ENCODE measurements at regions not wholly inside any gene's neighbourhood (a gene's known extent, or its start where the extent isn't known, plus 50 kb on each side); places are given as distances from the start of the nearest gene placed in this dataset.

DNA sequence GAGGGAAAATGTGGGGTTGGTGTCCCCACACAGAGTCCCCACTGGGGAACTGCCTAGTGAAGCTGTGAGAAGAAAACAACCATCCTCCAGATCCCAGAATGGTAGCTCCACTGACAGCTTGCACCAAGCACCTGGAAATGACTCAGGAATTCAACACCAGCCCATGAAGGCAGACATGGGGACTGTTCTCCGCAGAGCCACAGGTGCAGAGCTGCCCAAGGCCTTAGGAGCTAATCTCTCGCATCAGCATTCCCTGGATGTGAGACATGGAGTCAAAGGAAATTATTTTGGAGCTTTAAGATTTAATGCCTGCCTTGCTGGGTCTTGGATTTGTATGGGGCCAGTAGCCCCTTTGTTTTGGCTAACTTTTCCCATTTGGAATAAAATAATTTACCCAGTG, 367.9 kb downstream of the FAM133A start:
- Mint-ChIP-seq H3K36me3 (no peaks in the 10 kb centered on the region), H3K4me1 (no peaks in the 10 kb centered on the region), H3K27ac (no peak overlapping the region), H3K9me3 (peaks cover 1% of the 10 kb centered on the region), H3K27me3 (no peaks in the 10 kb centered on the region), H3K4me3 (no peak overlapping the region)
- ATAC-seq (ENCODE audit: low read depth) (no peak), DNase-seq (no peak)
- POLR2A ChIA-PET: no interaction called here

DNA sequence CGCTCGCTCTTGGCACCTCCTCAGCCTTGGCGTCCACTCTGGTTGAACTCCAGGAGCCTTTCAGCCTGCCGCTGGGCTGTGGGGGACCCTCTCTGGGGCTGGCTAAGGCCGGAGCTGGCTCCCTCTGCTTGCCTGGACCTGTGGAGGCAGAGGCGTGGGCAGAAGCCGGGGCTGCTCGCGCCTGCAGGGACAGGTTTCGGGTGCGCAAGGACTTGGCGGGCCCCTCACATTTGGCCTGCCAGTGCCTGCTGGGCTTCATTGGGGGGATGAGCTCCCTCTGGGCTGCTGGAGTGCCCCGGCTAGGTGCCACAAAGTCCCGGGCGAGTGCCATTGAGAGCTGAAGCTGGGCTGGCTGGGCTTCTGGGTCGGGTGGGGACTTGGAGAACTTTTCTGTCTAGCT, 371.7 kb downstream of the FAM133A start:
- H3K36me3 Mint-ChIP-seq: no peaks in the 10 kb centered on the region
- H3K4me3 Mint-ChIP-seq: no peak overlapping the region
- POLR2A ChIA-PET: no interaction called here
- no peaks in the 10 kb centered on the region for H3K4me1 Mint-ChIP-seq
- H3K9me3 Mint-ChIP-seq: no peaks in the 10 kb centered on the region
- H3K27ac Mint-ChIP-seq: no peak overlapping the region
- DNase-seq (no peak), ATAC-seq (ENCODE audit: low read depth) (no peak)
- H3K27me3 Mint-ChIP-seq: no peaks in the 10 kb centered on the region

DNA sequence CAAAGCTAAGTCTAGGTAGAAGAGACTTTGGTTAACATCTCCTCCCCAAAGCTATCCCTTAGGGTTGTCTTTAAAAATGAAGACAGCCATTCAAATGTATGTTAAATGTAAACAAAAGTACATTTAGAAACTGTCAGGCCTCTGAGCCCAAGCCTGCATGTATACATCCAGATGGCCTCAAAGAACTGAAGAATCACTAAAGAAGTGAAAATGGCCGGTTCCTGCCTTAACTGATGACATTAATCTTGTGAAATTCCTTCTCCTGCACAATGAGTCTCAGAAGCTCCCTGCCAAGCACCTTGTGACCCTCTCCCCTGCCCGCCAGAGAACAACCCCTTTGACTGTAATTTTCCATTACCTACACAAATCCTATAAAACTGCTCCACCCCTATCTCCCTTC, 377.9 kb downstream of the FAM133A start:
- POLR2A ChIA-PET: no interaction called here
- Mint-ChIP-seq H3K4me1 (no peaks in the 10 kb centered on the region), H3K27ac (no peak overlapping the region), H3K4me3 (no peak overlapping the region), H3K36me3 (no peaks in the 10 kb centered on the region), H3K27me3 (no peaks in the 10 kb centered on the region), H3K9me3 (no peaks in the 10 kb centered on the region)
- ATAC-seq (ENCODE audit: low read depth) (no peak), DNase-seq (no peak)

DNA sequence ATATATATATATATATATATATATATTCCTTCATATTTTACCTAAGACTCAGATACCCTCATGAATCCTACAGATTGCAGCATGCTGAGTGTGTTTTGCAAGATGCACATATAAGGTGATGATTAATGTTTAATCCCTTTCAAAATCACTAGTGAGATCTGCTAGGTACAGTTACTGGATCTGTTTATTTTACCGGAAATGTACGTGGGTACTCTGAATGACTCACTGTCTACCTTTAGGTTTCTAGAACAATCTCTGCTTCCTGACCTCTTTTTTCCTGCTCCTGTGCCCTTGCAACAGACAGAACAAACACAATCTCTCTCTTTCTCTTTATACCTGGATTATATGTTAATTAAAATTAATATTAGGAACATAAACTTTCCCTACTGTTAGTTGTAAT, 379.6 kb downstream of the FAM133A start:
- POLR2A ChIA-PET: no interaction called here
- H3K4me3 Mint-ChIP-seq: no peak overlapping the region
- no peaks in the 10 kb centered on the region for H3K27me3 Mint-ChIP-seq
- H3K9me3 Mint-ChIP-seq: no peaks in the 10 kb centered on the region
- H3K27ac Mint-ChIP-seq: no peak overlapping the region
- no peaks in the 10 kb centered on the region for H3K4me1 Mint-ChIP-seq
- no peaks in the 10 kb centered on the region for H3K36me3 Mint-ChIP-seq
- no peak for ATAC-seq (ENCODE audit: low read depth)
- DNase-seq: no peak

DNA sequence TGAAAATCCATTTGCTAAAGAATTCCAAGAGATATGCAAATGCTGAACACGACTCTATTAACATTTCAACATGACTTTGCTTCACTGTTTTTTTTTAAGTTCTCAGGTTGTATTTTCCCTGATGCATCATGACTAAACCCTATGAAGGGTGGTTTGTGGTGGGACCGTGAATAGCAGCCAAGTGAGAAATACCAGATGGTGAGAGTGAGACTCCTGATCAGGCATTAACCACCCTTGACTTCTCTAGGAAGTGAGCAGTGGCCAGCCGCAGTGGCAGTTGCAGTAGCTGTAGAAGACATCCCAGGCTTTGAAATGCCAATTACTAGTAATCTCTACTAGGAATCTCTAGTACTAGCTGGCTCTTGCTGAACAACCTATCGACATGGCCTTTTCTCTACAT, 383.4 kb downstream of the FAM133A start:
- Mint-ChIP-seq H3K36me3 (no peaks in the 10 kb centered on the region), H3K9me3 (peaks cover 1% of the 10 kb centered on the region), H3K4me1 (no peaks in the 10 kb centered on the region), H3K27me3 (no peaks in the 10 kb centered on the region), H3K4me3 (no peak overlapping the region), H3K27ac (no peak overlapping the region)
- ATAC-seq (ENCODE audit: low read depth) (no peak), DNase-seq (no peak)
- POLR2A ChIA-PET: no interaction called here

DNA sequence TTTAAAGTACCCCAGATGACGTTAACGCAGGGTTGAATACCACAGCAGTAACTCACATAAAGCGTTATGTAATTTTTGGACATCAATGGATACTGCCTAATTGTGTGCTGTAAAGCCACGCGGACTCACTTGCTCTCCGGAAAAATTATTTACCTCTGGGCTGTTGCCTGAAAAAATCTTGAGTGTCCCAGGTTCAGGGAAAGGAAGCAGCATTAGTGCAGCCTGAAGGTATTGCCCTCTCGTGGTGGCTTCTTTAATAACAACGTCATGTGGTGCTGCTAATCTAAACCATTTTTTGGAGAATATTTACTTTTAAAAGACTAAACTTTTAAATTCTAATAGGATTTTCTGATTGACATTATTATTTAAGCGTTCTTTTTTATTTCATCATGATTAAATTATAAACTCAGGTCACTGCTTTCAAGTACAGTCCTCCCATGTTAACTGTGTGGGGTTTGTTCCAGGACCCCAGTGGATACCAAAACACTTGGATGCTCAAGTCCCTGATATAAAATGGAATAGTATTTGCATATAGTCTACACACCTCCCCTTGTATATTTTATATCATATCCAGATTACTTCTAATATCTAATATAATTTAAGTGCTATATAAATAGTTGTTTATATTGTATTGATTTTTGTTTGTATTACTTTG, 384.8 kb downstream of the FAM133A start:
- H3K27ac Mint-ChIP-seq: no peak overlapping the region
- no peak overlapping the region for H3K4me3 Mint-ChIP-seq
- DNase-seq: no peak
- POLR2A ChIA-PET: no interaction called here
- ATAC-seq (ENCODE audit: low read depth): no peak
- no peaks in the 10 kb centered on the region for H3K27me3 Mint-ChIP-seq
- H3K4me1 Mint-ChIP-seq: no peaks in the 10 kb centered on the region
- H3K36me3 Mint-ChIP-seq: no peaks in the 10 kb centered on the region
- peaks cover 1% of the 10 kb centered on the region for H3K9me3 Mint-ChIP-seq

DNA sequence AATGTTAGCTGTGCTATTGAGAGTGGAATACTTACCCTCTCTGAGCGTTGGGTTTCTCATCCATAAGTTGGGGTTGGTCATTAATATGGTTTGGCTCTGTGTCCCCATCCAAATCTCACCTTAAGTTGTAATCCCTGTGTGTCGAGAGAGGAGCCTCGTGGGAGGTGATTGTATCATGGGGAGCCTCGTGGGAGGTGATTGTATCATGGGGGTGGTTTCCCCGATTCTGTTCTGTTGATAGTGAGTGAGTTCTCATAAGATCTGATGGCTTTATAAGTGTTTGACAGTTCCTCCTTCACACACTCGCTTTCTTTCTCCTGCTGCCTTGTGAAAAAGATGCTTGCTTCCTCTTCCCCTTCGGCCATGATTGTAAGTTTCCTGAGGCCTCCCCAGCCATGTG, 391.1 kb downstream of the FAM133A start:
- Mint-ChIP-seq H3K27me3 (no peaks in the 10 kb centered on the region), H3K9me3 (peaks cover 1% of the 10 kb centered on the region), H3K4me1 (no peaks in the 10 kb centered on the region), H3K36me3 (no peaks in the 10 kb centered on the region), H3K27ac (no peak overlapping the region), H3K4me3 (no peak overlapping the region)
- ATAC-seq (ENCODE audit: low read depth): no peak
- no peak for DNase-seq
- POLR2A ChIA-PET: no interaction called here

DNA sequence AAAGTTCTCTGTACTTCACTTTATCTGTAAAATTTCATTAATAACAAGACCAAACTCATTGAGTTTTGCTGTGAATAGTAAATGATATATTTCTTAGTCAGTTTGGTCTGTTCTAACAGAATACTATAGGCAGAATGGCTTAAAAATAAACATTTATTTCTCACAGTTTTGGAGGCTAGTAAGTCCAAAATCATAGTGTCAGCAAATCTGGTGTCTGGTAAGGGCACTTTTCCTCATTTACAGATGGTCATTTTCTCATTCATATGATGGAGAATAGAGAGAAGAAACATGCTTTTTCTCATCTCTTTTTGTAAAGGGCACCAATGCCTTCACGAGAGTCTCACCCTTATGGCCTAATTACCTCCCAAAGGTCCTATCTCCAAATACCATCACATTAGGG, 415.1 kb downstream of the FAM133A start:
- no peak overlapping the region for H3K27ac Mint-ChIP-seq
- no peak overlapping the region for H3K4me3 Mint-ChIP-seq
- POLR2A ChIA-PET: no interaction called here
- no peak for DNase-seq
- no peaks in the 10 kb centered on the region for H3K4me1 Mint-ChIP-seq
- no peak for ATAC-seq (ENCODE audit: low read depth)
- H3K9me3 Mint-ChIP-seq: no peaks in the 10 kb centered on the region
- no peaks in the 10 kb centered on the region for H3K27me3 Mint-ChIP-seq
- H3K36me3 Mint-ChIP-seq: no peaks in the 10 kb centered on the region

DNA sequence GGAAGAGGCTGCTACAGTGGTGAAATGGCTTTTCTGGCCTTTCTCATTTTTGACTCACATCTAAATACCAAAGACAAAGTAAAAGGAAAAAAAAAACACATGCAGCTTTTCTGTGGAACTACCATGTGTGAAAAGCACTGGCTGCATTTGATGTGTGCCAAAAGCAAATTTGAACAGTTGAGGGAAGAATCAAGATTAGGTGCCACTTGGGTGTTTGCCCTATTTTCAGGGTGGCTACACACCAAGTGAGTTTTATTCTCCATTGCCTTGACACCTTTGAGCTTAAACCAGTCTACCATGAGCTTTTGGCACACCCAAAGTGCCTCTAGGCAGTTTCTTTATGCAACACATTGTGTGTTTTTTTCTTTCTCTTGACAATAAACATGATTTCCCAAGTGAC, 423.9 kb downstream of the FAM133A start:
- no peak for ATAC-seq (ENCODE audit: low read depth)
- POLR2A ChIA-PET: no interaction called here
- Mint-ChIP-seq H3K9me3 (no peaks in the 10 kb centered on the region), H3K27me3 (no peaks in the 10 kb centered on the region), H3K4me3 (no peak overlapping the region), H3K27ac (no peak overlapping the region), H3K36me3 (no peaks in the 10 kb centered on the region), H3K4me1 (no peaks in the 10 kb centered on the region)
- DNase-seq: no peak

DNA sequence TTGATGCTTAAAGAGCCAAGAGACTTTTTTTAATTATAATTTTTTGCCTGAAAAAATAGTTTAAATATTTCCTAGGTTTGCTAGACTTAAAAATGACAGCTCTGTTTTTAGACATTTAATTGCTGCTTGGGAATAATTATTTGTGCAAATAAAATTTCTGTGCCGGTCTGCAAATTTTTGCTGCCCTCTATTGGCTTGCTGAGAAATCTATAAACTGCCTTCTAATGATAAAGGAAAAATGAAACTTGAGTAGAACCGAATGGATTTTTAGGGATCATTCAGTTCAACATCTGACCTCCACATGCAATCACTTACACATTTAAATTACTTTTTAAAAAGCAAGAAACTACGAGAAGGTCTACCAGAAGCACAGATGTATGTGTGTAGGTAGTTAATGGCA, 434.0 kb downstream of the FAM133A start:
- Mint-ChIP-seq H3K4me3 (no peak overlapping the region), H3K36me3 (no peaks in the 10 kb centered on the region), H3K4me1 (no peaks in the 10 kb centered on the region), H3K27ac (no peak overlapping the region), H3K9me3 (no peaks in the 10 kb centered on the region), H3K27me3 (no peaks in the 10 kb centered on the region)
- no peak for ATAC-seq (ENCODE audit: low read depth)
- POLR2A ChIA-PET: no interaction called here
- DNase-seq: no peak

DNA sequence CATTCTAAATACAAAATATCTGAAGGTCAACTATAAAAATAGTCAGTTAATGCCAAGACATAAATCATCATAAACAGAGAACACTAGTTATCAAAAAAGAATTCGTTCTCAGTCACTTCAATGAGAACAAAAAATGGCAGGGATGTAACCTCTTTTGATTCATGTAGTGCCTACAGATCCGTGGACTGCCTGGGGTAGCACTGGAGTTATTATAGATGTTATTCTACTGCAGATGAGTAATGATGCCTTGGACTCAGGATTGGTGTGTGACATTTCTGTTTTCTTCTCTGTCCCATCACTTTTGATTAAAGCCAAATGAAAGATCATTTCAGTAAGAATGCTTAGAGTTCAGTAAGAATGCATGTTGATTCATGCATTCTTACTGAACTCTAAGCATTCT, 440.4 kb downstream of the FAM133A start:
- Mint-ChIP-seq H3K27ac (no peak overlapping the region), H3K27me3 (no peaks in the 10 kb centered on the region), H3K4me1 (no peaks in the 10 kb centered on the region), H3K4me3 (no peak overlapping the region), H3K36me3 (no peaks in the 10 kb centered on the region), H3K9me3 (no peaks in the 10 kb centered on the region)
- no peak for DNase-seq
- POLR2A ChIA-PET: no interaction called here
- no peak for ATAC-seq (ENCODE audit: low read depth)

DNA sequence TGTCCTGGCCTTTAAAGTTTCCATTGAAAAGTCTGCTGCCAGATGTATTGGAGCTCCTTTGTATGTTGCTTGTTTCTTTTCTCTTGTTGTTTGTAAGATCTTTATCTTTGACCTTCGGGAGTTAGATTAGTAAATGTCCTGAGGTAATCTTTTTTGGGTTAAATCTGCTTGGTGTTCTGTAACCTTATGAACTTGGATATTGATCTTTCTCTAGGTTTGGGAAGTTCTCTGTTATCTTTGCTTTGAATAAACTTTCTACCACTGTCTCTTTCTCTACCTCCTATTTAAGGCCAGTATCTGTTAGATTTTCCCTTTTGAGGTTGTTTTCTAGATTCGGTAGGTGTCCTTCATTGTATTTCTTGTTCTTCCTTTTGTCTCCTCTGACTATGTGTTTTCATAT, 447.8 kb downstream of the FAM133A start:
- DNase-seq (no peak), ATAC-seq (ENCODE audit: low read depth) (no peak)
- Mint-ChIP-seq H3K4me1 (no peaks in the 10 kb centered on the region), H3K27ac (no peak overlapping the region), H3K36me3 (no peaks in the 10 kb centered on the region), H3K4me3 (no peak overlapping the region), H3K27me3 (no peaks in the 10 kb centered on the region), H3K9me3 (no peaks in the 10 kb centered on the region)
- POLR2A ChIA-PET: no interaction called here

DNA sequence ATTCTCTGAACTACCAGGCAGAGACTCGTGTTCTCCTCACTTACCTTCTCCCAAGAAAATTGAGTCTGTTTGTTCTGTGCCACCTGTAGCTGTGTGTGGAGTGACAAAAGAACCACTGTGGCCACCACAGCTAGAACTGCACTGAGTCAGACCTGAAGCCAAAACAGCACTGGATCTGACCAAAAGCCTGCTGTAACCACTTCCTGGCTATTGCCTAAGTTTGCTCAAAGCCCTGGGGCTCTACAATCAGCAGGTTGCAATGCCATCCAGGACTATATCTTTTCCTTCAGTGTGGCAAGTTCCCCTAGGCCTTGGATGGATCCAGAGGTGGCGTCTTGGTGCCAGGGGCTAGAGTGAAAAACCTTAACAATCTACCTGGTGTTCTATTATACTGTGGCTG, 449.1 kb downstream of the FAM133A start:
- Mint-ChIP-seq H3K27ac (no peak overlapping the region), H3K4me1 (no peaks in the 10 kb centered on the region), H3K4me3 (no peak overlapping the region), H3K27me3 (no peaks in the 10 kb centered on the region), H3K36me3 (no peaks in the 10 kb centered on the region), H3K9me3 (no peaks in the 10 kb centered on the region)
- ATAC-seq (ENCODE audit: low read depth) (no peak), DNase-seq (no peak)
- POLR2A ChIA-PET: no interaction called here

DNA sequence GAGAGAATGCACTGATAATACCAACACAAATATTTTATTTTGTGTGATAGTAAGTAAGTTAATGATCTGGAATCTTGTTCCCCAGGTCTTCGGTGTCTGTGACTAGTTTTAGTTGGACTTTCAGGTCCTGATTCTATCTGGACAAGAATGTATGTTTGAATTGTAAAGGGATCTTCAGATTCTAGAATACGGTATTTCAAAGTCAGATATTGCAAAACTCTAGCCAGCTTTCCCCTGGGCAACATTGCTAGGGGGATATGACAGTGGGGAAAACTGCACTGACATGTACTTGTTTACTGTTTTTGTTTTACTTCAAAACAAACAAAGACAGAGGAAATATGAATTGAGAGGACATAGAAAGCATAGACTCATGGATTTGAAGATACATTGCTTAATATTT, 489.0 kb downstream of the FAM133A start:
- no peak overlapping the region for H3K27ac Mint-ChIP-seq
- H3K27me3 Mint-ChIP-seq: no peaks in the 10 kb centered on the region
- H3K4me1 Mint-ChIP-seq: no peaks in the 10 kb centered on the region
- H3K9me3 Mint-ChIP-seq: no peaks in the 10 kb centered on the region
- no peak overlapping the region for H3K4me3 Mint-ChIP-seq
- ATAC-seq (ENCODE audit: low read depth) (no peak), DNase-seq (no peak)
- POLR2A ChIA-PET: no interaction called here
- H3K36me3 Mint-ChIP-seq: no peaks in the 10 kb centered on the region

DNA sequence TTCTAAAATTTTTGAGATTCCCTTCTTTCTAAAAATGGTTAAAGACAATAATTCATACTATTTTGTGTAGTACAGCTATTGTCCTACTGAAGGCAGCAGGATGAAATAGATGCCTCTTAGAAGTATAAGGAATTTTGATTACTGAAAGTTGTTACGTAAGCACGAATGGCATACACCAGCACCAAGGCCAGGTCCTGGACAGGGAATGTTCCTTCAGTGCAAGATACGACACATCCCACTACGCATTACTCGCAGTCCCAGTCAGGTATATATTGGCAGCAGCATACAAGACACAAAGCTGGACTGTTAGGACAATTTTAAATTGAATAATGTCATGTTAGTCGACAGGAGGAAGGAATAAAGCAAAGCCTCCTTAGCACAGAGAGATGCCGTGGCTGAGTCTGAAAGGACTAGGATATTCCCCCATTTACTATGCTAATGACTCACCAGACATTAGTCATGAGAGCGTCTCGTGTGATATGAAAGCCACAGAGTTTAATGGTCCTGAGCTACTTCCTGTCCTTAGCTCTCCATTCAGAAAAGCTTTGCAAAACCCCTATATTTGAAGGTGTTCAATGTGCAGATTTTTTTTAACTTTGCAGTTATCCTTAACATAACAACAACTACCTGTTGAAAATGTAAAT, 504.3 kb downstream of the FAM133A start:
- ATAC-seq (ENCODE audit: low read depth): no peak
- no peak overlapping the region for H3K27ac Mint-ChIP-seq
- H3K27me3 Mint-ChIP-seq: no peaks in the 10 kb centered on the region

More for the DNA sequence above, 504.3 kb downstream of the FAM133A start:
- Mint-ChIP-seq H3K36me3 (no peaks in the 10 kb centered on the region), H3K4me1 (no peaks in the 10 kb centered on the region), H3K9me3 (no peaks in the 10 kb centered on the region), H3K4me3 (no peak overlapping the region)
- POLR2A ChIA-PET: no interaction called here
- no peak for DNase-seq

Data from activated naive CD8-positive, alpha-beta T cell treated with anti-CD3 and anti-CD28 coated beads, Interleukin-2, amount 10 ng/mL, durations not matched to agents 7 days and 5 days (primary cell).